HG03439 (cell line): ENCODE measurements at regions not wholly inside any gene's neighbourhood (a gene's known extent, or its start where the extent isn't known, plus 50 kb on each side); places are given as distances from the start of the nearest gene placed in this dataset.
A peak's percentile ranks its signal among the peaks of the same experiment; 100 is the strongest.
"Not testable (repeated sequence)": the region's sequence is repeated elsewhere in the genome, so short reads cannot be mapped to it uniquely, and the experiment has no call there.

Experiments used
- ATAC-seq: cut with Tn5 transposase; IDR thresholded peaks from one replicate; pipeline ENCODE4 v1.9.1; 2021; ENCODE audit warnings: mild to moderate bottlenecking, moderate library complexity; ENCODE audit not compliant: unreplicated experiment

- no peak for ATAC-seq
Observed at GRCh38 chr6:69623357-69623756, 173.5 kb downstream of the LMBRD1 start.

- ATAC-seq = no peak
Observed at GRCh38 chr6:69622924-69623323, 173.9 kb downstream of the LMBRD1 start.

GRCh38 chr6:69622230-69622629 is 174.6 kb downstream of the LMBRD1 start:
- ATAC-seq = no peak

- ATAC-seq = no peak
Observed at GRCh38 chr6:69617163-69617562, 179.6 kb downstream of the LMBRD1 start.

GRCh38 chr6:69609836-69610472 is 186.9 kb downstream of the LMBRD1 start:
- no peak for ATAC-seq

GRCh38 chr6:69601132-69601531 is 195.7 kb downstream of the LMBRD1 start:
- ATAC-seq = no peak

- ATAC-seq = no peak
Observed at GRCh38 chr6:69594405-69594804, 202.4 kb downstream of the LMBRD1 start.

GRCh38 chr6:69593706-69594105 is 203.1 kb downstream of the LMBRD1 start:
- ATAC-seq = no peak

GRCh38 chr6:69589626-69590025 is 207.2 kb downstream of the LMBRD1 start:
- no peak for ATAC-seq

- ATAC-seq = peak; percentile 82
Observed at GRCh38 chr6:69584913-69585729, 211.7 kb downstream of the LMBRD1 start.

- ATAC-seq = no peak
Observed at GRCh38 chr6:69584536-69584912, 212.3 kb downstream of the LMBRD1 start.

GRCh38 chr6:69581581-69581980 is 215.2 kb downstream of the LMBRD1 start:
- ATAC-seq = no peak

GRCh38 chr6:69580706-69581105 is 216.1 kb downstream of the LMBRD1 start:
- no peak for ATAC-seq

GRCh38 chr6:69578361-69578890 is 218.4 kb downstream of the LMBRD1 start:
- ATAC-seq = no peak

- no peak for ATAC-seq
Observed at GRCh38 chr6:69571234-69571633, 225.6 kb downstream of the LMBRD1 start.

GRCh38 chr6:69570106-69570505 is 226.7 kb downstream of the LMBRD1 start:
- no peak for ATAC-seq

GRCh38 chr6:69560597-69560996 is 236.2 kb downstream of the LMBRD1 start:
- not testable (repeated sequence) for ATAC-seq

- no peak for ATAC-seq
Observed at GRCh38 chr6:69555088-69555638, 241.6 kb downstream of the LMBRD1 start.

- no peak for ATAC-seq
Observed at GRCh38 chr6:69542494-69542893, 254.3 kb downstream of the LMBRD1 start.

GRCh38 chr6:69527921-69528476 is 268.8 kb downstream of the LMBRD1 start:
- ATAC-seq = no peak

GRCh38 chr6:69515480-69515879 is 281.3 kb downstream of the LMBRD1 start:
- ATAC-seq = not testable (repeated sequence)

- no peak for ATAC-seq
Observed at GRCh38 chr6:69494595-69494994, 302.2 kb downstream of the LMBRD1 start.
